GM15510 (cell line): ENCODE measurements at regions not wholly inside any gene's neighbourhood (a gene's known extent, or its start where the extent isn't known, plus 50 kb on each side); places are given as distances from the start of the nearest gene placed in this dataset.

ENCODE experiments used
- POLR2A ChIP-seq: IDR thresholded peaks from 3 replicates; pipeline ENCODE4 v1.6.1; 2011; ENCODE audit warnings: borderline replicate concordance; ENCODE audit not compliant: insufficient read length; ENCODE audit errors: extremely low read depth

DNA sequence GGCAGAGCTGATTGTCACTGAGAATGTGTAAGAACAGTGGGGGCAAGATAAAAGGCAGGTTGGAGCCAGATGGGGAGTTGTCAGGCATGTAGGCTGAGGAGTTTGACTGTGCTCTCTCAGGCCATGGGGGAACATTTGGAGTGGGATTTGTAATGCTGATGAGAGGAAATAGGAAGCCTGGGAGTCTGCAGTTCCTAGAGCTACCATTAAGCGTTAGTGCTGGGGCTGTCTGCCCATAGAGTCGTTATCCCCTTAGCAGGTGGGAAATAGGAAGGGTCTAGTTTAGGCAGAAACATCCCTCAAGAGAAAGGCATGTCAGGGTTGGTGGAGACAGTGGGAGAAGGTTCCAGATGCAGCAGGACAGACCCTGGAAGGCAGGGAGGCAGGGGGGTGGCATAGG is 75.5 kb downstream of the RPS24 start:
- TF ChIP-seq POLR2A: no peak

DNA sequence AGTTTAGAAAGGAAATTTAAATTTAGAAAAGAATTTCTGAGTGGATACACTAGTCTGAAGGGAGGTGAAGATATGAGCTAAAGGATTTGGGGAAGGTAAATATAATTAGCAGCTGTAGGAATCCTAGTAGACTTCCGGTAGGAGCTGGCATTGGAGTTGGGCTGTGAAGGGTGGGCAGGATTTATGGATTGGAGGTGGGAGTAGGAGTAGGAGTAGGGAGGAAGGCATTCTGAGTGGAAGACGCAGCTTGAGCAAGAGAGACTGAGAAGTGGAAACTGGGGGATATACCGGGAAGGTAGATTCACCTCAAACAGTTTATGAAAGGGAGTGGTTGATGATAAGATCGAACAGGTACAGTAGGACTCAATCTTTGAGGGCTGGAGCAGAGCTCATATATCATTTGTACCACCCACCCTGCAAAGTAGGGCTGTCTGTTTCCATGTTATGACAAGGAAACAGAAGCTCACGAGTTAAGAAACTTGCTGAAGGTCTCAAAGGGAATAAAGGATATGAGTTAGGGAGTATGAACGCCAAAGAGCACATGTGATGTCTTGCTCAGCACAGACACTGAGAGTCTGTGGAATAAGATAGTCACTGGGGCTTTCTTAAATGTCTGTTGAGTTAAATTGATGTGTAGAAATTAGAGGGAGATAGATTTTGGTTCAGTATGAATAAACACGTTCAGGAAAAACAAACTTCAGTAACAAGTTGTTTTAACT is 81.6 kb downstream of the RPS24 start:
- no peak for TF ChIP-seq POLR2A

DNA sequence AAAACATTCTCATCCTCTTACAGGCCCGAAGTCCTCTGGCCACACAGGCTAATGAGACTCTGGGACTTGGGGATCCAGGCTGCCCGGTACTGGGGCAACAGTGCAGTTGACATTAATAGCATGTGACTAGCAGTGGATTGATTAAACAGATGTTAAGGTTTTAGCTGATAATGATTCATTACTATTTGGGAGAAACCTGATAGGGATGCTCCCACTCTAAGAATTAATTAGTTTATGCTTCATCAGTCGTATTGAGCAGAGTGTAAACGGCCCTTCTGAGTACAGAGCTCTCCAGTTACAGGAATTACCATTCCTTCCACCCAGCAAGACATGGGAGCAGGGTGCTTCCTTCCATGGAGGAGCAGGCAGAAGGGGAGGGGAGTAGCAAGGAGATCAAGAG is 82.7 kb downstream of the RPS24 start:
- TF ChIP-seq POLR2A: no peak

DNA sequence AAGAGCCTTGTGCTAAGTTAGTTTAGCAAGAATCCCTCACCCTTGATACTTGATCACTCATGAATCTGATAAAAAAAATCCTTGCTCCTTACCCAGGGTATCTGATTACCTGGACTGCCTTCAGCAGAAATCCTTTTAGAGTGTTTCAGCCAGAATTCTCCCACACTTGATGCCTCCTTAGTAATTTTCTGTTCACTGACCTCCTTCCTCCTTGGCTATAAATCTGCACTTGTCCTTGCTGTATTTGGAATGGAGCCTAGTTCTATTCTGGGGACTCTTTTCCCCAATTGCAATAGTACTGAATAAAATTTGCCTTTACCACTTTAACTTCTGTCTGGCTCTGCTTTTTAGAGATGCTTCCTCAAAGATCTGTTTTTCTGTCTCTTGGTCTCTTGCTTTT is 84.9 kb downstream of the RPS24 start:
- TF ChIP-seq POLR2A: no peak

GRCh38 chr10:78121801-78122200 is 88.1 kb downstream of the RPS24 start:
- no peak for TF ChIP-seq POLR2A

DNA sequence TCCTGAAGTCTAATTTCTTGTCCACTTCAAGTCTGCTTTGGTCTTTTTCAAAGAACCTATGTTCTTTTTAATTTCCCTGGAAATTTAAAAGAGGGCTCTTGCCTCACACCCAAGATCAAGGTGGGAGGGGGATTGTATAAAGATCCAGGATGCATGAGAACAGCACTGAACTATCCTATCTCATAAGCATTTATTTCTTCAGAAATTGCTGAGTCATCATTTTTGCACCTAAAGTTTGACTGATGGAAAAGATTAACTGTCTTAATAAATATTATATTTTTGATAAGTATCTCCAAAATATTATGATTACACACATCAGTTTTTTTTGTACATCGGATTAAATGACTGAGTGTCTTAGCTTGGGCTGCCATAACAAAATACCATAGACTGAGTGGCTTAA is 90.5 kb downstream of the RPS24 start:
- no peak for TF ChIP-seq POLR2A

GRCh38 chr10:78129211-78129610 is 95.5 kb downstream of the RPS24 start:
- no peak for TF ChIP-seq POLR2A

DNA sequence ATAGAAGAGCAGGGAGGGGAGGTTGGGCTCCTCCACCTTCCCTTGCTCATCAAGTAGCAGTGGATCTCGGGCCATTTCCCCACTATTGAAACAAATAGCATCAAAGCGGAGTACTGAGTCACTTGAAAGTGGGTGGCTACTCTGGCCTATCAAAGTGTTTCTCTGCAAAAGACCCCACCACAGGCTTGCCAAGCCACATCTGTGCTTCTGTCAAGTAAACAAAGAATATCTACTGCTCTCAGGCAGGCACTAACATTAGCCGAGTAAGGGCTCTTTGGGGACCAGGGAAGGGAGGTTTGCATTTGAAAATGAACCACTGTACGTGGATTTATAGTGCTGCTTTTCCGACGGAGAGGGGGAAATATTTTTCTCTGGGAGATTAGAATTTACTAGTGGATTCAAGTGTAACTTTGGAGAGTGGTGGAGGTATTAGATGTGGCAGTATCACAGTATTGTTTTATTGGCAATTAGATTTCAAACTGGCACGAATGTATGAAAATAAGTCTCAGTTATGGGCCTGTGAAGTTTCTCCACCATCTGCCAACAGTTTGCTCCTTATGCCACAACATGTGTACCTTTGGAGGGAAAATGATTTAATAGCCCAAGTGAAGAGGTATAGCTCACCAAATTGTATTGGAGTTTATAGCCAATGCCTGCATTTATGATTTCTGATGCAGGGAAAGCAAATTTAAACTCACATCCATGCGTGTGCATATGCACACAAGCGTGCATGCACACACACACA is 97.5 kb downstream of the RPS24 start:
- no peak for TF ChIP-seq POLR2A

DNA sequence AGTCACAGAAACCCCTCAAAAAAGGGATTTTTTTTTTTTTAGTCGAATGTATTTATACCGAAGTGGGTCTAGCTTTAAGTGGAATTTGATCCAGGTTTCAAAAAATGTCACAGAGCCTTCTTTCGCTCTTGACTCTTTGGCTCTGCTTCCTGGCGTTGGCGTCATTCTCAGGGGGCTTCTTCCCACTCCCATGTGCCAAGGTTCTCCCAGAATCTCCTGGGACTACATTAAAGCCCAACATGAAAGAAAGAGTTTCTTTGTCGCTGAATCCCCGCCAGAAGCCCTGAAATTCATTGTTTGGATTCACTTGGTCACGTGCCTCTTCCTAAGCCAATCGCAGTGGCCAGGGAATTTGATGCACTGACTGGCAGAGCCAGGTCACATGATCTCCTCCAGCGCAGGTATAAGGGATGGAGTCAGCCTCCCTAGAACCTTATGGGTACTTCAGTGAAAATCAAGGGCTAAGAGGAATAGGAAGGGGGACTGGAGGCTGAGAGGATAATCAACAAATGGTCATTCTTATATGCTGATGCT is 101.2 kb downstream of the RPS24 start:
- TF ChIP-seq POLR2A: no peak

DNA sequence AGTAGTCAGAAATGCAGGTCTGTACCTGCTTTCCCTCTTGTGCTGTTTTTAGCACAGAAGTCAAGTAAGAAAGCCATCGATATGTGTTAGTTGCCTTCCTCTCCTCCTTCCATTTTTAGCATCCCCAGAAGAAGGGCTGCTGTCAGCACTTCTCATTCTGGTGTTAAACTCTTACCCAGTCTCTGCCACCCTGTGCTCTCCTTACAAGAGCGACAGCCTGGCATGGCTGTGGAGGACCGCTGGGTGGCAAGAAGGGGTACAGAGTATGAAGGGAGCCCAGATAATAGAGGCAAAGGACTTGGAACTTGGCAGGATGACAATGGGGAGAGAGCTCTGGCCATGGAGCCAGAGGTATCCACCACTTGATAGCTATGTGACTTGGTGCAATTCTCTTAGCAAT is 103.5 kb downstream of the RPS24 start:
- no peak for TF ChIP-seq POLR2A

- no peak for TF ChIP-seq POLR2A
Measured at GRCh38 chr10:78139341-78139740, 105.7 kb downstream of the RPS24 start.

DNA sequence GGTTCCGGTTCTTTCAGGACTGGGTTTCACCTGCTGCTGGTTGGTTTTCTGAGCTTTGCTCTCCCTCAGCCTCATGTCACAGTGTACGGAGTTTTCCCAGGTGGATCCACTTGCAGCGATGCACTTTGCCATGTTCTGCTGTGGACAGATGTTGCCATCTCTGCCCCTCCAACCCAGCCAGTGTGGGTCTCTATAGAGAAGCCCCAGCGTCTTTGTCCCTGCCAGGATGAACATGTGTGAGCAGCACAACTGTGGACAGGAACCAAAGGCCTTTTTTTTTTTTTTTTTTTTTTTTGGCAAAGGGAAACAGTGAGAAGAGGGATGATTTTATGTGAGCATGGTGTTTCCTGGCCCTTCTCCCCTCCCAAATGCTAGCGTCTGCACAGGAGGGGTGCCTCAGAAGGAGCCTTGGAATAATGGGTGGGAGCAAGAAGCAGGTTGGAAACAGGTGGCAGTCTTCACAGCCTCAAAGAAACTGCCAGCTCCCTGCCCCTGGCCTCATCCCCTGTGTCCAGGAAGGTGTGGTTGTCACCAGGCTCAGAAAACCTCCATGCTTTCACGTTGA is 106.5 kb downstream of the RPS24 start:
- TF ChIP-seq POLR2A: no peak

- TF ChIP-seq POLR2A: no peak
Measured at GRCh38 chr10:78143576-78143975, 109.9 kb downstream of the RPS24 start.

DNA sequence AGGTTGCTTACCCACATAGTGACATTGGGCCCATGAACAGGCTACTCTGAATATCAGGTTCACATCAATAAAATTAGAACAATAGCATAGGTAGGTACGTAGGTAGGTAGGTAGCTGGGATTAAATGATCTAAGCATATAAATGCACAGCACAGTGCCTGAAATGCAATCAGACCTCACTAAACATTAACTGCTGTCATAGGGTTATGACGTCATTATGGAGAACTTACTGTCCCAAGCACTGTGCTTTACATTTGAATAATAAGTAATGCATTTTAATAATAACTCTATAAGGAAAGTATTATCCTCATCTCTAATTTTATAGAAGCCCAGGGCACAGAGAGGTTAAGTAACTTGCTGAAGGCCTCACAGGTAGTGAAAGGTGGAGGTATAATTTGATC is 112.5 kb downstream of the RPS24 start:
- TF ChIP-seq POLR2A: no peak

GRCh38 chr10:78147202-78147601 is 113.5 kb downstream of the RPS24 start:
- no peak for TF ChIP-seq POLR2A

- no peak for TF ChIP-seq POLR2A
Measured at GRCh38 chr10:78148216-78148960, 114.7 kb downstream of the RPS24 start.

GRCh38 chr10:78148961-78149612 is 115.4 kb downstream of the RPS24 start:
- no peak for TF ChIP-seq POLR2A
